K562 (cell line): ENCODE measurements at regions not wholly inside any gene's neighbourhood (a gene's known extent, or its start where the extent isn't known, plus 50 kb on each side); places are given as distances from the start of the nearest gene placed in this dataset.

Experiments used
- CEBPB ChIP-seq: fragments of 450-650 bp; IDR thresholded peaks from 2 replicates; pipeline ENCODE4 v1.6.1; 2016; ENCODE audit warnings: missing genetic modification characterization, missing compliant biosample characterization
- SRSF9 ChIP-seq: fragments of 200-400 bp; formaldehyde crosslinking; IDR thresholded peaks from 2 replicates; pipeline ENCODE4 v1.6.1; 2017; ENCODE audit warnings: low read depth, low read length, borderline replicate concordance
- TFE3 ChIP-seq: fragments of 450-650 bp; formaldehyde crosslinking; IDR thresholded peaks from 2 replicates; pipeline ENCODE4 v1.4.0; 2020; ENCODE audit warnings: mild to moderate bottlenecking, mixed read lengths
- TSHZ1 ChIP-seq: fragments of 250-450 bp; sonication (Bioruptor Pico); IDR thresholded peaks from 2 replicates; pipeline ENCODE4 v1.4.0; 2020; ENCODE audit warnings: mild to moderate bottlenecking, moderate library complexity
- XRCC5 ChIP-seq: fragments of 200-400 bp; formaldehyde crosslinking; IDR thresholded peaks from 2 replicates; pipeline ENCODE4 v1.6.1; 2017; ENCODE audit warnings: low read depth, mild to moderate bottlenecking, low read length
- ZBTB40 ChIP-seq, 2 experiments: fragments of 450-650 bp in 1 of 2; sonication (generic) in 1 of 2; formaldehyde crosslinking in 1 of 2; IDR thresholded peaks; 2 replicates each; pipeline versions ENCODE4 v1.7.1 to v1.9.0; 2016 to 2022; ENCODE audit warnings: inconsistent platforms in 1 of 2, mild to moderate bottlenecking in 1 of 2, missing genetic modification reagents in 1 of 2
- ZNF175 ChIP-seq: fragments of 200-800 bp; sonication (Bioruptor generic); IDR thresholded peaks from 2 replicates; pipeline ENCODE4 v1.6.1; 2016; ENCODE audit warnings: low read depth, mild to moderate bottlenecking, missing genetic modification characterization, missing compliant biosample characterization
- ZNF24 ChIP-seq: fragments of 450-650 bp; IDR thresholded peaks from 2 replicates; pipeline ENCODE4 v1.6.1; 2016
- ZNF512 ChIP-seq: IDR thresholded peaks from 2 replicates; pipeline ENCODE4 v1.6.1; 2016; ENCODE audit warnings: missing genetic modification characterization, missing compliant biosample characterization

- TF ChIP-seq ZBTB40 (IDR thresholded peaks at IDR 0.05) = no peak
- TF ChIP-seq ZBTB40 (CRISPR knock-in tag; IDR thresholded peaks at IDR 0.05) = no peak
- TF ChIP-seq ZNF175 (CRISPR knock-in tag) = no peak
- no peak for TF ChIP-seq TSHZ1 (CRISPR knock-in tag)
- no peak for TF ChIP-seq XRCC5
- TF ChIP-seq ZNF24 = no peak
- no peak for TF ChIP-seq CEBPB (tag)
- no peak for TF ChIP-seq ZNF512 (tag)
- TF ChIP-seq TFE3 (CRISPR knock-in tag) = no peak
- TF ChIP-seq SRSF9 = no peak
Measured at GRCh38 chr1:5291889-5292288, 637.5 kb downstream of the AJAP1 start (continued).
